ENCODE measurements at regions not wholly inside any gene's neighbourhood (a gene's known extent, or its start where the extent isn't known, plus 50 kb on each side); places are given as distances from the start of the nearest gene placed in this dataset.

DNA sequence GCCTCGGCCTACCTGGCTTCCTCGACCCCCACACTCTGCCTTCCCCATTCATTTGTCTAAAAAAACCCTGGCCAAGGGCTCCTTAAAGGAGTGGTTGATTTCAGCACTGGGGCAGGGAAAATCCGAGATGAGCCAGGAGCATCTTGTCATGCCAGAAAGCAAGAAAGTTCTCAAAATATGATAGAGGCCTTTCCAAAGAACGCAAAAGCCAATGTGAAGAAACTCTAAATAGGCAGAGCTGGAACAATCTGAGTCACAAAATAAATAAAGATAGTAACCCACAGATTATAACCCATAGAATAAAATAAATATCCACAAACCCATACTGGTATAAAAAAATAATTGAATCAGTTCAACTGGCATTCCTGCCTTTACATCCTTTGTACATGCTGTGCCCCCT is 192.3 kb upstream of the SALL1 start:
- no peak for TF ChIP-seq ZSCAN20 (CRISPR knock-in tag; IDR thresholded peaks at IDR 0.05; ENCODE audit: borderline replicate concordance)
- TF ChIP-seq, protein P1, sequence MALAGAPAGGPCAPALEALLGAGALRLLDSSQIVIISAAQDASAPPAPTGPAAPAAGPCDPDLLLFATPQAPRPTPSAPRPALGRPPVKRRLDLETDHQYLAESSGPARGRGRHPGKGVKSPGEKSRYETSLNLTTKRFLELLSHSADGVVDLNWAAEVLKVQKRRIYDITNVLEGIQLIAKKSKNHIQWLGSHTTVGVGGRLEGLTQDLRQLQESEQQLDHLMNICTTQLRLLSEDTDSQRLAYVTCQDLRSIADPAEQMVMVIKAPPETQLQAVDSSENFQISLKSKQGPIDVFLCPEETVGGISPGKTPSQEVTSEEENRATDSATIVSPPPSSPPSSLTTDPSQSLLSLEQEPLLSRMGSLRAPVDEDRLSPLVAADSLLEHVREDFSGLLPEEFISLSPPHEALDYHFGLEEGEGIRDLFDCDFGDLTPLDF (CRISPR knock-in tag; IDR thresholded peaks at IDR 0.05): no peak
- TF ChIP-seq, protein P2, sequence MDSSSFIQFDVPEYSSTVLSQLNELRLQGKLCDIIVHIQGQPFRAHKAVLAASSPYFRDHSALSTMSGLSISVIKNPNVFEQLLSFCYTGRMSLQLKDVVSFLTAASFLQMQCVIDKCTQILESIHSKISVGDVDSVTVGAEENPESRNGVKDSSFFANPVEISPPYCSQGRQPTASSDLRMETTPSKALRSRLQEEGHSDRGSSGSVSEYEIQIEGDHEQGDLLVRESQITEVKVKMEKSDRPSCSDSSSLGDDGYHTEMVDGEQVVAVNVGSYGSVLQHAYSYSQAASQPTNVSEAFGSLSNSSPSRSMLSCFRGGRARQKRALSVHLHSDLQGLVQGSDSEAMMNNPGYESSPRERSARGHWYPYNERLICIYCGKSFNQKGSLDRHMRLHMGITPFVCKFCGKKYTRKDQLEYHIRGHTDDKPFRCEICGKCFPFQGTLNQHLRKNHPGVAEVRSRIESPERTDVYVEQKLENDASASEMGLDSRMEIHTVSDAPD (CRISPR knock-in tag; IDR thresholded peaks at IDR 0.05): no peak
- TF ChIP-seq ZNF10 (CRISPR knock-in tag; IDR thresholded peaks at IDR 0.05; ENCODE audit: borderline replicate concordance, low read depth): no peak
- TF ChIP-seq, protein P3, sequence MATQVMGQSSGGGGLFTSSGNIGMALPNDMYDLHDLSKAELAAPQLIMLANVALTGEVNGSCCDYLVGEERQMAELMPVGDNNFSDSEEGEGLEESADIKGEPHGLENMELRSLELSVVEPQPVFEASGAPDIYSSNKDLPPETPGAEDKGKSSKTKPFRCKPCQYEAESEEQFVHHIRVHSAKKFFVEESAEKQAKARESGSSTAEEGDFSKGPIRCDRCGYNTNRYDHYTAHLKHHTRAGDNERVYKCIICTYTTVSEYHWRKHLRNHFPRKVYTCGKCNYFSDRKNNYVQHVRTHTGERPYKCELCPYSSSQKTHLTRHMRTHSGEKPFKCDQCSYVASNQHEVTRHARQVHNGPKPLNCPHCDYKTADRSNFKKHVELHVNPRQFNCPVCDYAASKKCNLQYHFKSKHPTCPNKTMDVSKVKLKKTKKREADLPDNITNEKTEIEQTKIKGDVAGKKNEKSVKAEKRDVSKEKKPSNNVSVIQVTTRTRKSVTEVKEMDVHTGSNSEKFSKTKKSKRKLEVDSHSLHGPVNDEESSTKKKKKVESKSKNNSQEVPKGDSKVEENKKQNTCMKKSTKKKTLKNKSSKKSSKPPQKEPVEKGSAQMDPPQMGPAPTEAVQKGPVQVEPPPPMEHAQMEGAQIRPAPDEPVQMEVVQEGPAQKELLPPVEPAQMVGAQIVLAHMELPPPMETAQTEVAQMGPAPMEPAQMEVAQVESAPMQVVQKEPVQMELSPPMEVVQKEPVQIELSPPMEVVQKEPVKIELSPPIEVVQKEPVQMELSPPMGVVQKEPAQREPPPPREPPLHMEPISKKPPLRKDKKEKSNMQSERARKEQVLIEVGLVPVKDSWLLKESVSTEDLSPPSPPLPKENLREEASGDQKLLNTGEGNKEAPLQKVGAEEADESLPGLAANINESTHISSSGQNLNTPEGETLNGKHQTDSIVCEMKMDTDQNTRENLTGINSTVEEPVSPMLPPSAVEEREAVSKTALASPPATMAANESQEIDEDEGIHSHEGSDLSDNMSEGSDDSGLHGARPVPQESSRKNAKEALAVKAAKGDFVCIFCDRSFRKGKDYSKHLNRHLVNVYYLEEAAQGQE (IDR thresholded peaks at IDR 0.05; ENCODE audit: borderline replicate concordance in 1 of 2, low read depth in 1 of 2, low read length in 2 of 2): no peak
- no peak for TF ChIP-seq GATAD2A (CRISPR knock-in tag; IDR thresholded peaks at IDR 0.05)
- TF ChIP-seq, protein P4, sequence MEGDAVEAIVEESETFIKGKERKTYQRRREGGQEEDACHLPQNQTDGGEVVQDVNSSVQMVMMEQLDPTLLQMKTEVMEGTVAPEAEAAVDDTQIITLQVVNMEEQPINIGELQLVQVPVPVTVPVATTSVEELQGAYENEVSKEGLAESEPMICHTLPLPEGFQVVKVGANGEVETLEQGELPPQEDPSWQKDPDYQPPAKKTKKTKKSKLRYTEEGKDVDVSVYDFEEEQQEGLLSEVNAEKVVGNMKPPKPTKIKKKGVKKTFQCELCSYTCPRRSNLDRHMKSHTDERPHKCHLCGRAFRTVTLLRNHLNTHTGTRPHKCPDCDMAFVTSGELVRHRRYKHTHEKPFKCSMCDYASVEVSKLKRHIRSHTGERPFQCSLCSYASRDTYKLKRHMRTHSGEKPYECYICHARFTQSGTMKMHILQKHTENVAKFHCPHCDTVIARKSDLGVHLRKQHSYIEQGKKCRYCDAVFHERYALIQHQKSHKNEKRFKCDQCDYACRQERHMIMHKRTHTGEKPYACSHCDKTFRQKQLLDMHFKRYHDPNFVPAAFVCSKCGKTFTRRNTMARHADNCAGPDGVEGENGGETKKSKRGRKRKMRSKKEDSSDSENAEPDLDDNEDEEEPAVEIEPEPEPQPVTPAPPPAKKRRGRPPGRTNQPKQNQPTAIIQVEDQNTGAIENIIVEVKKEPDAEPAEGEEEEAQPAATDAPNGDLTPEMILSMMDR (CRISPR knock-in tag; IDR thresholded peaks at IDR 0.05): no peak
- no peak for TF ChIP-seq POLR2AphosphoS2 (IDR thresholded peaks at IDR 0.05; ENCODE audit: low read depth, low read length)
- TF ChIP-seq, protein P5, sequence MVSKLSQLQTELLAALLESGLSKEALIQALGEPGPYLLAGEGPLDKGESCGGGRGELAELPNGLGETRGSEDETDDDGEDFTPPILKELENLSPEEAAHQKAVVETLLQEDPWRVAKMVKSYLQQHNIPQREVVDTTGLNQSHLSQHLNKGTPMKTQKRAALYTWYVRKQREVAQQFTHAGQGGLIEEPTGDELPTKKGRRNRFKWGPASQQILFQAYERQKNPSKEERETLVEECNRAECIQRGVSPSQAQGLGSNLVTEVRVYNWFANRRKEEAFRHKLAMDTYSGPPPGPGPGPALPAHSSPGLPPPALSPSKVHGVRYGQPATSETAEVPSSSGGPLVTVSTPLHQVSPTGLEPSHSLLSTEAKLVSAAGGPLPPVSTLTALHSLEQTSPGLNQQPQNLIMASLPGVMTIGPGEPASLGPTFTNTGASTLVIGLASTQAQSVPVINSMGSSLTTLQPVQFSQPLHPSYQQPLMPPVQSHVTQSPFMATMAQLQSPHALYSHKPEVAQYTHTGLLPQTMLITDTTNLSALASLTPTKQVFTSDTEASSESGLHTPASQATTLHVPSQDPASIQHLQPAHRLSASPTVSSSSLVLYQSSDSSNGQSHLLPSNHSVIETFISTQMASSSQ (IDR thresholded peaks at IDR 0.05; ENCODE audit: low read depth): no peak
- TF ChIP-seq, protein P5 (CRISPR knock-in tag; IDR thresholded peaks at IDR 0.05; ENCODE audit: borderline replicate concordance): no peak
